ENCODE measurements at regions not wholly inside any gene's neighbourhood (a gene's known extent, or its start where the extent isn't known, plus 50 kb on each side); places are given as distances from the start of the nearest gene placed in this dataset.

DNA sequence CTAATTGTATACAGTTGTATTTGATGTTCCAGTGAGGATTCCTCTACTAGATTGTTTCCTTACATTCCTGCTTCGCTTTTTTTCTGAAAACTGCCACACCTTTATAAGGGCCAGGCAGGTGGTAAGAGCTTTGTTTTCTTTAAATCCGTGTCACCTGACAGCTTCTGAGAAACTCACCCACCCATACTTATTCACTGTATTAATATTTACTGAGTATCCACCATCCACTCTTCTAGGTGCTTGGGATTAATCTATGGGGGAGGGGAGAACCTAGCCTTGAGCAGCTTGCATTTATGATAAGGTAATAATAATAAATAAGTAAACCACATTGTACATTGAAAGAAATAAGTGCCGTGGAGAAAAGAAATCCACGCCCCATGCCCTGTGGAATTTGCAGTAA lies 174.7 kb upstream of the AGAP1 start:
- no peak for TF ChIP-seq CTCF (IDR thresholded peaks at IDR 0.05)
- no peak for TF ChIP-seq POLR2A (IDR thresholded peaks at IDR 0.05)
